Esophagus (tissue), 2 donors: ENCODE measurements at regions not wholly inside any gene's neighbourhood (a gene's known extent, or its start where the extent isn't known, plus 50 kb on each side); places are given as distances from the start of the nearest gene placed in this dataset.

Experiments
- H3K27ac ChIP-seq, 2 donors: one replicate each; pipeline ENCODE4 v1.5.1; 2013; ENCODE audit warnings: low read depth in 2 of 2, mild to moderate bottlenecking in 2 of 2, inconsistent platforms in 1 of 2, low read length in 1 of 2, moderate library complexity in 1 of 2
- H3K27me3 ChIP-seq, 2 donors: one replicate each; pipeline ENCODE4 v1.6.1; 2013; ENCODE audit warnings: low read length in 2 of 2, control low read depth in 1 of 2, mild to moderate bottlenecking in 1 of 2; ENCODE audit not compliant: insufficient read depth in 2 of 2, control insufficient read depth in 1 of 2
- H3K36me3 ChIP-seq, 2 donors: one replicate each; pipeline ENCODE4 v1.6.1; 2013; ENCODE audit warnings: low read length in 1 of 2; ENCODE audit not compliant: control insufficient read depth in 2 of 2, insufficient read depth in 2 of 2
- H3K4me1 ChIP-seq, 2 donors: one replicate each; pipeline ENCODE4 v1.6.1; 2013; ENCODE audit warnings: low read length in 1 of 2; ENCODE audit not compliant: control insufficient read depth in 2 of 2, insufficient read depth in 2 of 2
- H3K4me3 ChIP-seq, 2 donors: one replicate each; pipeline ENCODE4 v1.5.1; 2013; ENCODE audit warnings: low read length in 2 of 2, mild to moderate bottlenecking in 2 of 2, low read depth in 1 of 2, moderate library complexity in 1 of 2
- H3K9me3 ChIP-seq, 2 donors: one replicate each; pipeline ENCODE4 v1.6.1; 2013; ENCODE audit warnings: mild to moderate bottlenecking in 2 of 2, low read depth in 1 of 2, low read length in 1 of 2, moderate library complexity in 1 of 2; ENCODE audit not compliant: control insufficient read depth in 2 of 2, insufficient read depth in 1 of 2
- WGBS, 2 donors: extraction: QIAGEN DNeasy Blood & Tissue Kit; methylation state at CpG; one replicate each; pipeline ENCODE4 v1.1.7; 2013; 5-methylcytosine and 5-hydroxymethylcytosine counted together
- donor health status: healthy with polysubstance abuse.
- donor health status: Bipolar disorder and iron deficiency.

- 74 to 80% methylated on average over 2 of the region's 2 CpGs for WGBS, 2 donors
- no peaks in the 10 kb centered on the region for H3K27me3 ChIP-seq
- no peak overlapping the region for H3K4me3 ChIP-seq
- peaks cover 0 to 2% of the 10 kb centered on the region in 2 donors for H3K4me1 ChIP-seq
- H3K9me3 ChIP-seq = no peaks in the 10 kb centered on the region
- no peaks in the 10 kb centered on the region for H3K36me3 ChIP-seq
- H3K27ac ChIP-seq = no peak overlapping the region
These were observed 153.1 kb upstream of the FGGY start for GRCh38 chr1:59143811-59144210.

GRCh38 chr1:59144959-59145358 is 151.9 kb upstream of the FGGY start:
- 97 to 98% methylated on average over 2 of the region's 2 CpGs for whole genome bisulfite sequencing, 2 donors

GRCh38 chr1:59146056-59146455 is 150.8 kb upstream of the FGGY start:
- 74 to 79% methylated on average over 4 of the region's 4 CpGs for WGBS, 2 donors
- H3K27me3 ChIP-seq = no peaks in the 10 kb centered on the region
- H3K4me1 ChIP-seq = peaks cover 0 to 6% of the 10 kb centered on the region in 2 donors
- H3K4me3 ChIP-seq = no peak overlapping the region
- no peaks in the 10 kb centered on the region for H3K9me3 ChIP-seq
- H3K36me3 ChIP-seq = no peaks in the 10 kb centered on the region
- no peak overlapping the region for H3K27ac ChIP-seq

More at GRCh38 chr1:59144959-59145358, 151.9 kb upstream of the FGGY start:
- no peak overlapping the region for H3K4me3 ChIP-seq
- no peak overlapping the region for H3K27ac ChIP-seq
- H3K36me3 ChIP-seq = no peaks in the 10 kb centered on the region
- H3K4me1 ChIP-seq = peaks cover 0 to 2% of the 10 kb centered on the region in 2 donors
- no peaks in the 10 kb centered on the region for H3K27me3 ChIP-seq
- no peaks in the 10 kb centered on the region for H3K9me3 ChIP-seq

GRCh38 chr1:59146651-59147358 is 150.1 kb upstream of the FGGY start:
- H3K27me3 ChIP-seq = no peaks in the 10 kb centered on the region
- H3K36me3 ChIP-seq = no peaks in the 10 kb centered on the region
- H3K9me3 ChIP-seq = no peaks in the 10 kb centered on the region
- H3K4me1 ChIP-seq = peaks cover 2 to 6% of the 10 kb centered on the region in 2 donors
- peak overlapping the region in 1 of 2 donors; percentile 38 for H3K27ac ChIP-seq
- 3 to 4% methylated on average over 51 to 52 of the region's 52 CpGs for WGBS, 2 donors
- H3K4me3 ChIP-seq = peak overlapping the region; percentile 52 to 62

- WGBS, 2 donors = 96 to 98% methylated on average over 5 of the region's 5 CpGs
- Histone ChIP-seq H3K9me3 (no peaks in the 10 kb centered on the region), H3K27me3 (no peaks in the 10 kb centered on the region), H3K4me3 (no peak overlapping the region), H3K36me3 (no peaks in the 10 kb centered on the region), H3K4me1 (peaks cover 2 to 6% of the 10 kb centered on the region in 2 donors), H3K27ac (no peak overlapping the region)
These were observed 147.5 kb upstream of the FGGY start for GRCh38 chr1:59149435-59149834.

- Histone ChIP-seq H3K4me3 (no peak overlapping the region), H3K9me3 (no peaks in the 10 kb centered on the region), H3K4me1 (peaks cover 2 to 6% of the 10 kb centered on the region in 2 donors), H3K27ac (peak overlapping the region; percentile 40 to 57), H3K36me3 (no peaks in the 10 kb centered on the region), H3K27me3 (no peaks in the 10 kb centered on the region)
- 5 to 22% methylated on average over 4 of the region's 4 CpGs for WGBS, 2 donors
These were observed 146.1 kb upstream of the FGGY start for GRCh38 chr1:59150577-59151386.

GRCh38 chr1:59151387-59151761 is 145.5 kb upstream of the FGGY start:
- 33 to 56% methylated on average over 4 of the region's 4 CpGs for WGBS, 2 donors
- no peak overlapping the region for H3K4me3 ChIP-seq

GRCh38 chr1:59151860-59152259 is 145.0 kb upstream of the FGGY start:
- H3K4me1 ChIP-seq = peaks cover 2 to 6% of the 10 kb centered on the region in 2 donors
- no peaks in the 10 kb centered on the region for H3K9me3 ChIP-seq
- 55 to 79% methylated on average over 1 of the region's 1 CpG for WGBS, 2 donors
- H3K27me3 ChIP-seq = no peaks in the 10 kb centered on the region
- H3K27ac ChIP-seq = peak overlapping the region in 1 of 2 donors; percentile 57
- no peaks in the 10 kb centered on the region for H3K36me3 ChIP-seq
- no peak overlapping the region for H3K4me3 ChIP-seq

More at GRCh38 chr1:59151387-59151761, 145.5 kb upstream of the FGGY start:
- peak overlapping the region; percentile 40 to 57 for H3K27ac ChIP-seq
- no peaks in the 10 kb centered on the region for H3K9me3 ChIP-seq
- peaks cover 2 to 6% of the 10 kb centered on the region in 2 donors for H3K4me1 ChIP-seq
- H3K36me3 ChIP-seq = no peaks in the 10 kb centered on the region
- no peaks in the 10 kb centered on the region for H3K27me3 ChIP-seq

- H3K27ac ChIP-seq = no peak overlapping the region
- H3K4me3 ChIP-seq = no peak overlapping the region
These were observed 144.4 kb upstream of the FGGY start for GRCh38 chr1:59152511-59152910.

More at GRCh38 chr1:59152511-59152910, 144.4 kb upstream of the FGGY start:
- no peaks in the 10 kb centered on the region for H3K9me3 ChIP-seq
- H3K4me1 ChIP-seq = peaks cover 2 to 4% of the 10 kb centered on the region in 2 donors
- no peaks in the 10 kb centered on the region for H3K27me3 ChIP-seq
- no peaks in the 10 kb centered on the region for H3K36me3 ChIP-seq
- WGBS, 2 donors = 92 to 97% methylated on average over 1 of the region's 1 CpG
